Nucleus accumbens (tissue), 56 donors: ENCODE measurements at regions not wholly inside any gene's neighbourhood (a gene's known extent, or its start where the extent isn't known, plus 50 kb on each side); places are given as distances from the start of the nearest gene placed in this dataset.

Experiments used
- DNase-seq, 56 donors: peaks; one replicate each; lab custom pipeline; 2025; lab: John Stamatoyannopoulos, UW

GRCh38 chr3:77837456-77838025 is 797.6 kb downstream of the ROBO2 start:
- DNase-seq = no peak

- DNase-seq = no peak
Measured at GRCh38 chr3:77859156-77859555, 819.3 kb downstream of the ROBO2 start.

GRCh38 chr3:77868725-77869124 is 828.8 kb downstream of the ROBO2 start:
- no peak for DNase-seq

DNA sequence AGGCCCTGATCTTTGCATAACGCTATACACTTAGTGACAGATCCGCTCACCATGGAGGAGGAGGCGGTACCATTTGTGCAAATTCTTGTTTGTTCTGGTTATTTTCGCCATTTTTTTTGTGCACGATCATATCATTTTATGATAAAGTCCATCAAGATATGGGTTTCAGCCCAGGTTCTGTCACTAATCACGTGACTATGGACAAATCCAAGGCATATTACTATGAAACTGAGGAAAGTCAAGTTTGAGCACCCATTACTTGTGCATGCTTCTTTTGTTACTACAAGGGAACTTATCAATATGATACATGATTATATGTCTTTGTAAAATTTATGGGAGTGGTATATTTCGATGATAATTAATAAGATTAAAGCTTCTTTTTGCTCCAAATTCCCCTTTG is 829.5 kb downstream of the ROBO2 start:
- no peak for DNase-seq

DNA sequence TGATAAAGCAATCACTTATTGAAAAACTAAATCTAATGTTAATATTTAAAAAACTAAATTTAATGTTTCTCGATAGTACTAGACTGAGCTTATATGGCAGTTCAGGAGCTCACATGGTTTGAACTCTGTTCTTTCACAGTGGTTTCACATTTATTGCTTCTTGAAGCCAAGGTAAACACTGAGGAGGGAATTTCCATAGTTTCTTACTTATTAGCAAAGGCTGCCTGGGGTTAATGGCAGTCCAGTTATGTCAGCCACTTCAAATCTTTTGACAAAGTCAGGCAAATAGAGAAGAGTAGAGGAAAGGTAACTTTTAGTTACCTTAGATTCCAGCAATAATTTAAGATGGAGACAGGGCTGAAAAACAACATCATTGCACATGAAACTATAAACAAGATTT is 831.5 kb downstream of the ROBO2 start:
- no peak for DNase-seq

GRCh38 chr3:77873598-77873997 is 833.7 kb downstream of the ROBO2 start:
- peak in 11 of 56 donors; percentile 0 to 30 (median 3) for DNase-seq

DNA sequence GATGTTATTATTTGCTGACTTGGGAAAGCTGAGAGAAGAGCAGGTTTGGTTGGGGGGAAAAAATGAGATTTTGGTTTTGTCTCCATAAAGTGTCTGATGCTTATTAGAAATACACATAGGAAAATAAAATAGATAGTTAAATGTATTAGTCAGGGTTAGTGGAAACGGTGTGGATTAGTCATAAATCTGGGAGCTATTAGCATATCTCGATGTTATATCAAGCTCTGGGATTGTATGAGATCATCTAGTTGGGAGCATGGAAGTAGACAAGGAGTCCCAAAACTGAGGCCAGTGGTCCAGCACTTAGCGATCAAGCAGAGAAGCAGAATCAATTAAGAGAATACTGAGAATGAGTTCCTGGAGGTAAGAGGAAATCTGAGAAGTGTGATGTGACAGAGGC is 845.5 kb downstream of the ROBO2 start:
- DNase-seq = no peak

DNA sequence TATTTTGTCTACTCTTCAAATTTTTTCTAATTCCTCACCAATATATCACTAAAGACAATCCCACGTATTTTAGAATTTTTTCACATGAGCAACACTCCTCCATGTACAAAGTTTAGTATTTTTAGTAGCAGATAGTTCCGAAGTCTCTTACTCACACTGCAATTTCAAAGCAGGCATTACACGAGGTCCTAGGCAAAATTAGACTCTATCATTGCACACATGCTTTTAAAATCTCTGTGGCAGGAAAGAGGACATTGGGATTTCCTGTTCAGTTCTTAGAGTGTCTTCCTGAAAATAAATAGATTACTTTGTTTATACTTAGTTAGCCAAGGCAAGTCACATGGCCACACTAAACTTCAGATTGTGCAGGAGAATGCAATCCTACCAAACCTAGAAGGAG is 847.7 kb downstream of the ROBO2 start:
- no peak for DNase-seq

DNA sequence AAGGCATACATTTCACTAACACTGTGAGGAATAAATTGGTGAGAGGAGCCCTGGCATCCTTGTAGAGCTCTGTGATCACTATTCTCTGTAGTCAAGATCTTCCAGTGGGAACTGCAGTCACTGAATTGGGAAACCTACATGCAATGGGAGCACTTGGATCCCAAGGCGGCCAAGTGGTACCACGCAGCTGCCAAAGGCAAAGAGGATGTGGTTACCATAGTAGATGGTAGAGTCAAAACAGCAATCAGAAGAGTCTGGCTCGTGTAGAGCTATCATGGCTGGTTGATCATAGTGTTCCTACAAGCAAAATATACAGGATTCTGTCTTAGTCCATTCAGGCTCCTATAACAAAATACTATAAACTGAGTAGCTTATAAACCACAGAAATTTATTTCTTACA is 849.7 kb downstream of the ROBO2 start:
- no peak for DNase-seq

- no peak for DNase-seq
Measured at GRCh38 chr3:77898621-77899020, 858.7 kb downstream of the ROBO2 start.

DNA sequence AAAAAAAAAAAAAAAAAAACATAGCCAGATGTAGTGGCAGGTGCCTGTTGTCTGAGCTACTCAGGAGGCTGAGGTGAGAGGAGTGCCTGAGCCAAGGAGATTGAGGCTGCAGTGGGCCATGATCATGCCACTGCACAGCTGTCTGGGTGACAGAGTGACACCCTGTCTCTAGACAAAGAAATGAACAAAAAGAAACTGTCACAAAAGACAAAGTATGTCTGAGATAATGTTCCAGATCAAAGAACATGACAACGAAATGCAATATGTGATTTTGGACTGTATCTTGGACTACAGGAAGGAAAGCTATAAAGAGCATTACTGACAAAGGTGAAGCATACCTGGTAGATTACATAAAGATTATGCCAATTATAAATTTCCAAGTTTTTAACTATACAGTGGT is 862.8 kb downstream of the ROBO2 start:
- DNase-seq = no peak

- DNase-seq = no peak
Measured at GRCh38 chr3:77906102-77906709, 866.3 kb downstream of the ROBO2 start.

- no peak for DNase-seq
Measured at GRCh38 chr3:77913524-77914174, 873.8 kb downstream of the ROBO2 start.

- no peak for DNase-seq
Measured at GRCh38 chr3:77915336-77915735, 875.4 kb downstream of the ROBO2 start.

- no peak for DNase-seq
Measured at GRCh38 chr3:77917225-77917624, 877.3 kb downstream of the ROBO2 start.

DNA sequence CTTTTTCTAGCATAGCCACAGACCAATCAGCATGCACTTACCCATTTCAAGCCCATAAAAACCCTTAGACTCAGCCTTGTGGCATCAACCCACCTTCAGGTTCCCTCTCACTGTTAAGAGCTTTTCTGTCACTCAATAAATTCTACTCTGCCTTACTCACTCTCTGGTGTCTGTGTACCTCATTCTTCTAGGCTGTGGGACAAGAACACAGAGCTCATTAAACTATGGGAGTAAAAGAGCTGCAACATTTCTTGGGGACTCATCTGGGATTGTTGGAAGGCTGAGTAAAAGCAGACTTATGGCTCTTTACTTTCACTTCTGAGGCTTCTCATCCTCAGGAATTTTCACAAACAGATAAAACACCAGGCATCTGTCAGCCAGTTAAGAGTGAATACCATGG is 879.3 kb downstream of the ROBO2 start:
- DNase-seq = no peak

DNA sequence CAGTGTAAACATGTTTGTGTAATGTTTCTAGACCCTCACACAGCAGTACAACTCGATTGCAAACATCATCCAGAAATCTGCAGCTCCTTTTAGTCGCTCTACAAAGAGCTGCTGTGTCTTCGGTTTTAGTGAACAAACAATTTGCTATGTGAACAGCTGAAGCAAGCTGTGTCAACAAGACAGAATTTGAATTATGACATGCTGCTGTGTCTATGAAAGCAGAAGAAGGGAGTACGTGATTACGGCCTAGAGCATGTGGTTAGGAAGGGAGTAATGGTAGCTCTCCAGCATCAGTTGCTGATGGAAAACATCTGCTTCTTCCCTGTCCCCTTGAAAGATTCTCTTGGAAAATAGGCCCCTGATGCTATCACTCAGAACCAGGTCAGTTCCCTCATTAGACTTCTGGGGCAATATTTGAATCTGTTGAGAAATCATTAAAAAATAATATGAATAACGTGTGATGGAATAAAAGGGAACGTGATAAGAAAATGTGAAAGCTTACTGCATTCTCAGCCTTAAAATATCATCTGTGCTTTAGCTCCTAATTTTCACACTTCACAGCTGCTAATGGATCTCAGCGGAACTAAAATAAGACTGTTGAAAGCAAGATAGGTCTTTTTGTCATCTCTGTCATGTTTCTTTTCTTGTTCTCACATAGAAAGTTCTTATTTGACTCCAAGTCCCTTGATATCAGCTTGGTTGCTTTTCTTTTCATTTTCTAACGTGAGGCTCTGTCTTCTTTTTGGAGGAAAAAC is 891.5 kb downstream of the ROBO2 start:
- DNase-seq = peak in 1 of 56 donors; percentile 1

GRCh38 chr3:77932926-77933325 is 893.0 kb downstream of the ROBO2 start:
- no peak for DNase-seq

GRCh38 chr3:77933926-77934325 is 894.0 kb downstream of the ROBO2 start:
- DNase-seq = no peak

DNA sequence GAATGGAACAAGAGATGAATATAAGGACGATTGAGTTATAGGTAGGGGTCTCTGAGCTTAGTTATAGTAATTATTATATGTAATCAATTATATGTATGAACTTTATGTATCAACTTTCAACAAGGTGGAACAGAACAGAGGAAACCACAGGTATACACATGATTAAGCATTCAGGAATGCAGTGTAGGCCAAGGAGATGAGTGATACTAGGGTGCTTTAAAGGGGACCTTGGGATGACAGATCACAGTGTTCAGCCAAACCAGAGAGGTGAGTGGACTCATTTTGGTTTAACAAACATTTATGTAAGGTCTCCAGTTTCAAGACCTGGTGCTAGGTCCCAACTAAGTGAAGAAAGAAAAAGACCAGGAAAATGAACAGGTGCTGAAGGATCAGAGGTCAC is 895.5 kb downstream of the ROBO2 start:
- no peak for DNase-seq

DNA sequence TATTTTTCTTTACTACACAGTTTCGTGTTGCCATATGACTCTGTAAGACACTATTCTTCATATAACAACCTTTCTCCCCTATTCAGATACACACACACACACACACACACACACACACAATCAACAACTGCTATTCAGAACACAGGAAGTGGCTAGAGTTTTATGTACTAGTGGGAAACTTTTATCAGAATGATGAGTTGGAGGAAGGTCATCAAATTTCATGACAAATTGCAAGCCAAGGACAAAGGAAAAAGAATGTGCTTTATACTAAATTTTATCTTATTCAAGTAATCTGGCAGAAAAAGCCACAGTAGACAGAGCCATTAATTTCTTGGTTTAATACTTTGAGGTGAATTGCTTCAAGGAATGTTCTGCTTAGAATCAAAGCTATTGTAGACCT is 899.8 kb downstream of the ROBO2 start:
- no peak for DNase-seq

DNA sequence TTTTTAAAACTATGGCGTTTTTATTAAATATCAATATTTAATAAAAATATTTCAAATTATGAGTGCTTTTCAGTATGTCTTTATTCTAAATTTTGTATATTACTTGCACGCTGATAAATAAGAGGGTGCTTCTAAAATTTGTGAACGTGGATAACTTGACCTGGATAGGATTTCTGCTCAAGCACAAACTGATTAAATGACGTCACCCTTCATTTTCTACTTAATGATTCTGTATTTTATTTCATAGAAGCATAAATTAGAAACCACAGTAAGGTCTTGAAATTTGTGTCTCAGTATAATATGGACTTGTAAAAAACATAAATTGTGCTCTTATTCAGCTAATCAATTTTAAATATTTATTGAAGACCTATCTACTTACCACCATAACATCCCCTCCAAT is 903.7 kb downstream of the ROBO2 start:
- DNase-seq = no peak
